Testis (tissue), 2 donors: ENCODE measurements at regions not wholly inside any gene's neighbourhood (a gene's known extent, or its start where the extent isn't known, plus 50 kb on each side); places are given as distances from the start of the nearest gene placed in this dataset.
"Not testable (repeated sequence)": the region's sequence is repeated elsewhere in the genome, so short reads cannot be mapped to it uniquely, and the experiment has no call there.

Source experiments
- DNase-seq: peaks from one replicate; pipeline ENCODE4 v3.0.0-alpha.2; 2019
- H3K27ac ChIP-seq, 2 donors: fragments of 200-600 bp; sonication (generic); one replicate each; pipeline ENCODE4 v1.5.1; 2019
- H3K27me3 ChIP-seq: fragments of 200-600 bp; sonication (generic); one replicate; pipeline ENCODE4 v1.5.1; 2019
- H3K36me3 ChIP-seq: fragments of 200-600 bp; sonication (generic); one replicate; pipeline ENCODE4 v1.5.1; 2017; ENCODE audit warnings: low read depth; ENCODE audit errors: missing control alignments
- H3K4me1 ChIP-seq: fragments of 200-600 bp; sonication (generic); one replicate; pipeline ENCODE4 v1.5.1; 2019
- H3K4me3 ChIP-seq, 2 donors: fragments of 200-600 bp; sonication (generic); one replicate each; pipeline ENCODE4 v1.5.1; 2017 to 2019
- H3K9me3 ChIP-seq: fragments of 200-600 bp; sonication (generic); one replicate; pipeline ENCODE4 v1.5.1; 2017
- POLR2A ChIP-seq: fragments of 450-650 bp; IDR thresholded peaks from one replicate; pipeline ENCODE4 v1.6.1; 2017; ENCODE audit warnings: antibody characterized with exemption, mild to moderate bottlenecking, moderate library complexity
- WGBS, 2 donors: methylation state at CpG; one replicate each; pipeline ENCODE4 v1.1.5; 2018; 5-methylcytosine and 5-hydroxymethylcytosine counted together
- intact Hi-C: fragments of 100-400 bp; cut with DNase I; formaldehyde crosslinking; loops from one replicate; pipeline ENCODE4 v1.15.1; 2023; ENCODE audit warnings: low total_unique reads
- TF ChIP-seq, protein P1 (sequence below), 3 experiments: fragments of 450-650 bp in 2 of 3; fragments of 200-600 bp in 1 of 3; sonication (generic) in 1 of 3; IDR thresholded peaks; one replicate each; pipeline ENCODE4 v1.5.1; 2016 to 2019; ENCODE audit warnings: antibody characterized with exemption in 3 of 3, mild to moderate bottlenecking in 2 of 3, moderate library complexity in 1 of 3

DNA sequence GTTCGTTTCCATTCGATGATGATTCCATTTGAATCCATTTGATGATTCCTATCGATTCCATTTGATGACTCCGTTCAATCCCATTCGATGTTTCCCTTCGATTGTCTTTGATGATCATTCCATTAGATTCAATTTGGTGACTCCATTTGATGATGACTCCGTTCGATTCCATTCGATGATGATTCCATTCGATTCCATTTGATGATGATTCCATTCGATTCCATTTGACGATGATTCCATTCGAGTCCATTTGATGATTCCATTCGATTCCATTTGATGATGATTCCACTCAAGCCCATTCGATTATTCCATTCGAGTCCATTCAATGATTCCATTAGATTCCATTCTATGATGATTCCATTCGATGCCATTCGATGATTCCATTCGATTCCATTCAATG is 2730.6 kb downstream of the RPIA start:
- H3K36me3 ChIP-seq, H3K4me3 ChIP-seq, intact Hi-C loops, H3K9me3 ChIP-seq, H3K27me3 ChIP-seq, H3K4me1 ChIP-seq, H3K27ac ChIP-seq, DNase-seq: not testable (repeated sequence)
- WGBS, 2 donors: 67 to 69% methylated on average over 19 of the region's 19 CpGs

DNA sequence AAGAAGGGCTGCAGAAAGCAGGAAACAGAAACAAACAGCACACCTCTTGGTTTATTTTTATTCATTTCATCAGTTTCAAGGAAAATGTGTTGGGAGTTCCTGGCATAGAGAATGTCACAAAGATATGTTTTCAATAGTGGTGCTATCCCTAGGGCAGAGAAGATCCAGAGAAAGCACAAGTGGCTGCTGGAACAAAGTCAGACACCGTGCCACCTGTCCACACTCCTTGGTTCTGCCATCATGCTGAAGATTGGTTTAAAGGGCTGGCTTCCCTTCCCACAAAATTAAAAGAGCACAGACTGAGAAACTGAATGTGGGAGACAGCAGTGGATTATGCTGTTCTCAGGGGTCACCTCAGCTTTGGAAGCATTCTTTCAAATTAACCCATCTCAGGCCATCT is 2735.7 kb downstream of the RPIA start:
- intact Hi-C loops, DNase-seq, H3K4me1 ChIP-seq, H3K4me3 ChIP-seq, H3K36me3 ChIP-seq, H3K9me3 ChIP-seq, H3K27ac ChIP-seq, H3K27me3 ChIP-seq: not testable (repeated sequence)
- WGBS, 2 donors: 40 to 48% methylated on average over 1 of the region's 1 CpG

DNA sequence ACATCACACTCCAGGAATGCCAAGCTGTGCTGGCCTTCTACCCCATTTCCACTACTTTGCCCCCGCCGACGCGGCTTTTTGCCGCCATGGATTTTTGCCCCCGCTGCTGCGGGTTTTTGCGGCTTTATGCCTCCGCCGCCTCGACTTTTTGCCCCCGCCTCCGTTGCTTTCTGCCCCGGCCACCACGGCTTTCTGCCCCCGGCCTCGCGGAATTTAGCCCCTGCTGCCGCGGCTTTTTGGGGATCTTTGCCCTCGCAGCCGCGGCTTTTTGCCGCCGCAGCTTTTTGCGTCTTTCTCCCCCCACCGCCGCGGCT is 2750.4 kb downstream of the RPIA start:
- DNase-seq, H3K9me3 ChIP-seq, H3K27me3 ChIP-seq, intact Hi-C loops, H3K27ac ChIP-seq, H3K36me3 ChIP-seq: not testable (repeated sequence)
- 9 to 11% methylated on average over 29 of the region's 29 CpGs for WGBS, 2 donors
- Histone ChIP-seq H3K4me3 (peak overlapping the region; percentile 37 to 42), H3K4me1 (peaks cover 13% of the 10 kb centered on the region)

DNA sequence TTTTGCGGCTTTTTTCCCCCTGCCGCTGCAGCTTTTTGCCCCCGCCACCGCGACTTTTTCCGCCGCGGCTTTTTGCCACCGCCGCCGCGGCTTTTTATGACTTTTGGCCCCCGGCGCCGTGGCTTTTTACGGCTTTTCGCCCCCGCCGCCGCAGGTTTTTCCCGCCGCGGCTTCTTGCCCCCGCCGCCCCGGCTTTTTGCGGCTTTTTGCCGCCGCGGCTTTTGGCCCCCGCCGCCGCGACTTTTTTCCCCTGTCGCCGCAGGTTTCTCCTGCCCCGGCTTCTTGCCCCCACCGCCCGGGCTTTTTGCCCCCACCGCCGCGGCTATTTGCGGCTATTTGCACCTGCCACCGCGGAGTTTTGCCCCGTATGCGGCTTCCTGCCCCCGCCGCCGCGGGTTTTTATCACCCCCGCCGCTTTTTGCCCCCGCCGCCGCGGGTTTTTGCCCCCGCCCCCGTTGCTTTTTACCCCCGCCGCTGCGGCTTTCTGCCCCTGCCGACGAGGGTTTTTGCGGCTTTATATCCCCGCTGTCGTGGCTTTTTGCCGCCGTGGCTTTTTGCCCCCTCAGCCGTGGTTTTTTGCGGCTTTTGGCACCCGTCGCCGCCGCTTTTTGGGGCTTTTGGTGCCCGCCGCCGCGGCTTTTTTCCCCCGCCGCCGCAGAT is 2750.9 kb downstream of the RPIA start:
- H3K27ac ChIP-seq: no peak overlapping the region
- H3K4me3 ChIP-seq: peak overlapping the region; percentile 37 to 42
- 6 to 7% methylated on average over 82 of the region's 82 CpGs for WGBS, 2 donors
- intact Hi-C loops: no loop called here
- DNase-seq: no peak
- H3K9me3 ChIP-seq: no peaks in the 10 kb centered on the region
- no peak for TF ChIP-seq POLR2A
- TF ChIP-seq, protein P1, sequence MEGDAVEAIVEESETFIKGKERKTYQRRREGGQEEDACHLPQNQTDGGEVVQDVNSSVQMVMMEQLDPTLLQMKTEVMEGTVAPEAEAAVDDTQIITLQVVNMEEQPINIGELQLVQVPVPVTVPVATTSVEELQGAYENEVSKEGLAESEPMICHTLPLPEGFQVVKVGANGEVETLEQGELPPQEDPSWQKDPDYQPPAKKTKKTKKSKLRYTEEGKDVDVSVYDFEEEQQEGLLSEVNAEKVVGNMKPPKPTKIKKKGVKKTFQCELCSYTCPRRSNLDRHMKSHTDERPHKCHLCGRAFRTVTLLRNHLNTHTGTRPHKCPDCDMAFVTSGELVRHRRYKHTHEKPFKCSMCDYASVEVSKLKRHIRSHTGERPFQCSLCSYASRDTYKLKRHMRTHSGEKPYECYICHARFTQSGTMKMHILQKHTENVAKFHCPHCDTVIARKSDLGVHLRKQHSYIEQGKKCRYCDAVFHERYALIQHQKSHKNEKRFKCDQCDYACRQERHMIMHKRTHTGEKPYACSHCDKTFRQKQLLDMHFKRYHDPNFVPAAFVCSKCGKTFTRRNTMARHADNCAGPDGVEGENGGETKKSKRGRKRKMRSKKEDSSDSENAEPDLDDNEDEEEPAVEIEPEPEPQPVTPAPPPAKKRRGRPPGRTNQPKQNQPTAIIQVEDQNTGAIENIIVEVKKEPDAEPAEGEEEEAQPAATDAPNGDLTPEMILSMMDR (IDR thresholded peaks at IDR 0.05): no peak
- H3K27me3 ChIP-seq: no peaks in the 10 kb centered on the region
- H3K4me1 ChIP-seq: peaks cover 13% of the 10 kb centered on the region
- no peaks in the 10 kb centered on the region for H3K36me3 ChIP-seq

DNA sequence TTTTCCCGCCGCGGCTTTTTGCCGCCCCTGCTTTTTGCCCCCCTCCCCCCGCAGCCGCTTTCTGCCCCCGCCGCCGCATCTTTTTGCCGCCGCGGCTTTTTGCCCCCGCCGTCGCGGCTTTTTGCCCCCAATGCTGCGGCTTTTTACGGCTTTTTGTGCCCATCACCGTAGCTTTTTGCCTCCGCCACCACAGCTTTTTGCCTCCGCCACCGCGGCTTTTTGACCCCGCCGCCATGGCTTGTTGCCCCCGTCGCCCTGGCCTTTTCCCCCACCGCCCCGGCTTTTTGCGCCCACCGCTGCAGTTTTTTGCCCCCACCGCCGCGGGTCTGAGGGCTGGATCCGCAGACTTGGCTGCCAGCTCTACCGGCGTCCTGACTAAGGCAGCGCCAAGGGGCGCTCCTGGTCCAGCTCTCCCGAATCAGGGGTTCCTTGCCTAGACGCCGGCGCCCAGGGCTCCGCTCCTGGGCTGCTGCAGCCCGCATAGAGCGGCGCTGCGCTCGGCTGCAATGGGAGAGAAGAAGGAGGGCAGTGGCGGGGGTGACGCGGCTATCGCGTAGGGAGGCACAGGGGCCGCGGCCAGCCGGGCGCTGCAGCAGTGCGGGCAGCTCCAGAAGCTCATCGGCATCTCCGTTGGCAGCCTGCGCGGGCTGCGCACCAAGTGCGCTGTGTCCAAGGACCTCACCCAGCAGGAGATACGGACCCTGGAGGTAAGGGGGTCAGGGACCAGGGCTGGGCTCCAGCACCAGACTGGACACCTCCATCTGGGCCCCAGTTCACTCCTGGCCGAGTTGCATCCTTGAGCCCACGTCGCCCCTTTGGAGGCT is 2751.6 kb downstream of the RPIA start:
- H3K9me3 ChIP-seq, H3K36me3 ChIP-seq, intact Hi-C loops, H3K27ac ChIP-seq, DNase-seq, H3K27me3 ChIP-seq: not testable (repeated sequence)
- Histone ChIP-seq H3K4me1 (peaks cover 13% of the 10 kb centered on the region), H3K4me3 (peak overlapping the region; percentile 37 to 42)
- 10 to 16% methylated on average over 35 to 55 of the region's 69 CpGs for WGBS, 2 donors

DNA sequence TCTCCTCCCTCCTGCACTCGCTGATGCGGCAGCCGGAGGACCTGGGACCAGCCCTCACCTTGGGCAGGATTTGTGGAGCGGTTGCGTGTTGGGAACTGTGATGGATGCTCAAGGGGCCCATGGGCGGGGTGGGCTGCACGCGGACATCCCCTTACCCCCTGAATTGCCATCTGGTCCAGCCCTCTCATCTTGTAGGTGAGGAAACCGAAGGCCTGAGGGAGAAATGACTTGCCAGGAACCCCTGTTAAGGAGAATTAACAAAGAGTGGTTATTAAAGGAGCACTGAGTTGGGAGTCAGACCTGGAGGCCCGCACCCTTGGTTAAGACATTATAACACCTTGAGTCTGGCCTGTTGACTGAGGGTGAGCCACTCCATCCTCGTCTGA is 2752.2 kb downstream of the RPIA start:
- H3K4me3 ChIP-seq, intact Hi-C loops, H3K9me3 ChIP-seq, H3K36me3 ChIP-seq, H3K27ac ChIP-seq, H3K27me3 ChIP-seq, DNase-seq: not testable (repeated sequence)
- peaks cover 13% of the 10 kb centered on the region for H3K4me1 ChIP-seq
- 60 to 67% methylated on average over 9 to 11 of the region's 11 CpGs for WGBS, 2 donors

DNA sequence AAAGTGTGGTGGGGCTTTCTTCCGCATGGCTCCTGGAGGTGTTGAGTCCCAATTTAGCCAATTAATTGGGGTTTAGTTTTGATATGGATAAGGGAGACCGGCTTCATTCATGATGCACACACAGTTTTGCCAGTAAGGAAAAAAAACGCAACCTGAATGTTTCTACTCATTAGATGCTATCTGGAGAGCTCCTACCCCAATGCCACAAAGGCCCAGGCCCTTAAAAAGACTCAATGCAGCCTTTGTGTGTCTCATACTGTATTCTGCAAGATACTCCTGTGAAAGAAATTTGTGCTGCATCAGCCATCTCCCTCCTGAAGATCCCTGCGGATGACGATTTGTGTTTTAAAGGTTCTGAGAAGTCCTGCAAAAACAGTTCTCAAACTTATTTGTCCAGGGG is 2754.2 kb downstream of the RPIA start:
- H3K9me3 ChIP-seq, H3K36me3 ChIP-seq, DNase-seq, H3K27ac ChIP-seq, H3K4me3 ChIP-seq, H3K27me3 ChIP-seq, intact Hi-C loops: not testable (repeated sequence)
- H3K4me1 ChIP-seq: peaks cover 13% of the 10 kb centered on the region
- WGBS, 2 donors: 83% methylated on average over 4 to 5 of the region's 5 CpGs

DNA sequence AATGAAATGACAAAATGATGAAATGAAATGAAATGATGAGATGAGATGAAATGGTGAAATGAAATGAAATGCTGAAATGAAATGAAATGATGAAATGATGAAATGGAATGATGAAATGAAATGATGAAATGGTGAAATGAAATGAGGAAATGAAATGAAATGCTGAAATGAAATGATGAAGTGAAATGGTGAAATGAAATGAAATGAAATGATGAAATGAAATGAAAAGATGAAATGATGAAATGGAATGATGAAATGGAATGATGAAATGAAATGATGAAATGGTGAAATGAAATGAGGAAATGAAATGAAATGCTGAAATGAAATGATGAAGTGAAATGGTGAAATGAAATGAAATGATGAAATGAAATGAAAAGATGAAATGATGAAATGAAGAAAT is 2755.0 kb downstream of the RPIA start:
- DNase-seq, intact Hi-C loops, H3K27ac ChIP-seq, H3K27me3 ChIP-seq, H3K36me3 ChIP-seq, H3K9me3 ChIP-seq, H3K4me3 ChIP-seq: not testable (repeated sequence)
- H3K4me1 ChIP-seq: peaks cover 13% of the 10 kb centered on the region

DNA sequence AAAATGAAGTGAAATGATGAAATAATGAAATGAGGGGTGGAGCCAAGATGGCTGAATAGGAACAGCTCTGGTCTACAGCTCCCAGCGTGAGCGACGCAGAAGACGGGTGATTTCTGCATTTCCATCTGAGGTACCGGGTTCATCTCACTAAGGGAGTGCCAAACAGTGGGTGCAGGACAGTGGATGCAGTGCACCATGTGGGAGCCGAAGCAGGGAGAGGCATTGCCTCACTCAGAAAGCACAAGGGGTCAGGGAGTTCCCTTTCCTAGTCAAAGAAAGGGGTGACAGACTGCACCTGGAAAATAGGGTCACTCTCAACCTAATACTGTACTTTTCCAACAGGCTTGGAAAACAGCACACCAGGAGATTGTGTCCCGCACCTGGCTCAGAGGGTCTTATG is 2755.4 kb downstream of the RPIA start:
- H3K4me1 ChIP-seq: peaks cover 11% of the 10 kb centered on the region
- intact Hi-C loops, H3K9me3 ChIP-seq, H3K27me3 ChIP-seq, H3K27ac ChIP-seq, DNase-seq, H3K36me3 ChIP-seq, H3K4me3 ChIP-seq: not testable (repeated sequence)
- 82 to 87% methylated on average over 6 of the region's 7 CpGs for WGBS, 2 donors

DNA sequence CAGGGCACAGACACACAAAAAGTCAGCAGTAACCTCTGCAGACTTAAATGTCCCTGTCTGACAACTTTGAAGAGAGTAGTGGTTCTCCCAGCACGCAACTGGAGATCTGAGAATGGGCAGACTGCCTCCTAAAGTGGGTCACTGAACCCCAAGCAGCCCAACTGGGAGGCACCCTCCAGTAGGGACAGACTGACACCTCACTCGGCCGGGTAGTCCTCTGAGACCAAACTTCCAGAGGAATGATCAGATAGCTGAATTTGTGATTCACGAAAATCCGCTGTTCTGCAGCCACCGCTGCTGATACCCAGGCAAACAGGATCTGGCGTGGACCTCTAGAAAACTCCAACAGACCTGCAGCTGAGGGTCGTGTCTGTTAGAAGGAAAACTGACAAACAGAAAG is 2756.0 kb downstream of the RPIA start:
- 75 to 79% methylated on average over 5 to 6 of the region's 8 CpGs for WGBS, 2 donors
- intact Hi-C loops, H3K4me1 ChIP-seq: not testable (repeated sequence)

DNA sequence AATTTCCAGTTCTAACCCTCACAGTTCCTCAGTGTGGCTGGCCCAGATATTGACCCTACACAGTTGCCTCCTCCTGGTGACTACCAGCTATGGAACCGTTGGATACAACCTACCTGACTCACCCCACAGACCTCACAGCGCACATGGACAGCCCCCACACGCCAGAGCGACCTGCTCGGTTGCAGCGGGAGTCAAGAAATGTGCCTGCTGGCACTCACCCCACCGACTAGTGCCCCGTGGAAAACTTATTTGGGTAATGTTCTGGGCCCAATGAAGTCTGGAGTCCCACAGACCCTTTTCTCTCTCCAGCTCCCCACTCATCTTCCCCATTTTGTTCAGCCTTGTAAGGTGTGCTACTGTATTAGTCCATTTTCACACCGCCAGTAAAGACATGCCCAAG is 2770.8 kb downstream of the RPIA start:
- H3K4me3 ChIP-seq, H3K36me3 ChIP-seq, H3K4me1 ChIP-seq, intact Hi-C loops, DNase-seq, H3K27ac ChIP-seq, H3K9me3 ChIP-seq, H3K27me3 ChIP-seq: not testable (repeated sequence)
- 65 to 69% methylated on average over 9 of the region's 9 CpGs for WGBS, 2 donors

More for the DNA sequence above, 2756.0 kb downstream of the RPIA start:
- not testable (repeated sequence) for H3K36me3 ChIP-seq, H3K27me3 ChIP-seq, H3K27ac ChIP-seq, H3K4me3 ChIP-seq, H3K9me3 ChIP-seq, DNase-seq
